GM12891 (cell line): ENCODE measurements at regions not wholly inside any gene's neighbourhood (a gene's known extent, or its start where the extent isn't known, plus 50 kb on each side); places are given as distances from the start of the nearest gene placed in this dataset.

Source experiments
- PAX5 ChIP-seq: IDR thresholded peaks from 2 replicates; pipeline ENCODE4 v1.6.1; 2011; ENCODE audit warnings: low read length, moderate library complexity, mild to moderate bottlenecking; ENCODE audit not compliant: insufficient read depth, severe bottlenecking
- POLR2A ChIP-seq: IDR thresholded peaks from 2 replicates; pipeline ENCODE4 v1.6.1; 2011; ENCODE audit warnings: low read depth, low read length, control low read depth
- POLR2AphosphoS5 ChIP-seq: IDR thresholded peaks from 2 replicates; pipeline ENCODE4 v1.6.1; 2011; ENCODE audit warnings: low read depth, low read length, control low read depth
- POU2F2 ChIP-seq: IDR thresholded peaks from 2 replicates; pipeline ENCODE4 v1.6.1; 2011; ENCODE audit warnings: low read depth, mild to moderate bottlenecking, control low read depth, low read length, moderate library complexity
- SPI1 ChIP-seq: IDR thresholded peaks from 2 replicates; pipeline ENCODE4 v1.6.1; 2011; ENCODE audit warnings: low read depth, low read length, control low read depth
- TAF1 ChIP-seq: IDR thresholded peaks from 2 replicates; pipeline ENCODE4 v1.6.1; 2011; ENCODE audit warnings: low read depth, low read length, control low read depth

DNA sequence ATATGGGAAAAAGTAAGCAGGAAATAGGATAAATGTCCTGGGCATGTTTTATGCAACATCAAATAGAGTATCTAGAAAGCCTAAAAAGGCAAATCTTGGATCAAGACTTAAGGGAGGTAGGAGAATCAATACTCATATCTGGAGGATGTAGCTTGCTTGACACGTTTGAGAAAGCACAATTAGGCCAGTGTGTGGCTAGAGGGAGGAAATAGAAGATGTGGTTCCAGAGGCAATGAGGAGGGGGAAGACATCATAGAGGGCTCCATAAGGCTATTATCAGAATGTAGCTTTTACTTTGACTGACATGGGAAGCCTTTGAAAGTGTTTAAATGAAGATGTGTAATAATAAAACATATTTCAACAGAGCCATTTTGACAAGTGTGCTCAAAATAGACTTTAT lies 200.7 kb upstream of the CDH12 start:
- TF ChIP-seq POLR2AphosphoS5: no peak
- TF ChIP-seq POLR2A: no peak
- TF ChIP-seq TAF1: no peak
- TF ChIP-seq SPI1: no peak
- no peak for TF ChIP-seq POU2F2
- no peak for TF ChIP-seq PAX5
